HG02943 (cell line): ENCODE measurements at regions not wholly inside any gene's neighbourhood (a gene's known extent, or its start where the extent isn't known, plus 50 kb on each side); places are given as distances from the start of the nearest gene placed in this dataset.
"Not testable (repeated sequence)": the region's sequence is repeated elsewhere in the genome, so short reads cannot be mapped to it uniquely, and the experiment has no call there.

Source experiments
- ATAC-seq: cut with Tn5 transposase; IDR thresholded peaks from one replicate; pipeline ENCODE4 v1.9.1; 2021; ENCODE audit warnings: mild to moderate bottlenecking, low read depth, moderate library complexity; ENCODE audit not compliant: unreplicated experiment

GRCh38 chr1:157301477-157302198 lies 163.4 kb upstream of the ETV3 start:
- ATAC-seq = no peak

- not testable (repeated sequence) for ATAC-seq
Measured at GRCh38 chr1:157294387-157295145, 156.4 kb upstream of the ETV3 start.

GRCh38 chr1:157292809-157293564 lies 154.8 kb upstream of the ETV3 start:
- no peak for ATAC-seq

DNA sequence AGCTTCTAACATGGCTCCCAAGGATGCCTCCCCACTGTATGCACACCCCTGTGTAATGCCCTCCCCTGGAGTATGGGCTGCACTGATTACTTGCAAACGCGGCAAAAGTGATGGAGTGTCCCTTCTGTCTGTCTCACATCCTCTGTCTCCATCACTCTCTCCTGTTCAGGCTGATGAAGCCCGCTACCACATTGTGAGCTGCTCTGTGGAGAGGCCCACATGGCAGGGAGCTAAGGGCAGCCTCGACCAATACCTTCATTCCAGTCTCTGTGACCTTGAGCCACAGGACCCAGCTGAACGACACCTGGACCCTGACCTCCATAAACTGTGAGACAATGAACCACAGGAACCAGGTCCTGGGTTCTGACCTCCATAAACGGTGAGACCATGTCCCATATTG lies 154.1 kb upstream of the ETV3 start:
- no peak for ATAC-seq

DNA sequence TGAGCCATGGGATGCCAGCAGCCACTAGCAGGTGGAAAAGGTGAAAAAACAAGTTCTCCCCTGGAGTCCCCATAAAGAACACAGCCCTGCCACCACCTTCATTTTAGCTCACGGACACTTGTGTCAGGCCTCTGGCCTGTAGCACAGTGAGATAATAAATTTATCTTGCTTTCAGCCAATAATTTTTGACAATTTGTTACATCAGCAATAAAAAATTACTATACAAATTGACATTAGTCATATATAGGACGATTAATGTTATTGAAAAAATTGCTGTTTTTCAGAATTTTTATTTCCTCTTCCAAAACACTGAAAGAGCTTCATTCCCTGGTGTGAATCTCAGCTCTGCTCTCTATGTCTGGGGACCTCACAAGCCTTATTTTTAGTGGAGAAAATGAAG lies 152.9 kb upstream of the ETV3 start:
- no peak for ATAC-seq

DNA sequence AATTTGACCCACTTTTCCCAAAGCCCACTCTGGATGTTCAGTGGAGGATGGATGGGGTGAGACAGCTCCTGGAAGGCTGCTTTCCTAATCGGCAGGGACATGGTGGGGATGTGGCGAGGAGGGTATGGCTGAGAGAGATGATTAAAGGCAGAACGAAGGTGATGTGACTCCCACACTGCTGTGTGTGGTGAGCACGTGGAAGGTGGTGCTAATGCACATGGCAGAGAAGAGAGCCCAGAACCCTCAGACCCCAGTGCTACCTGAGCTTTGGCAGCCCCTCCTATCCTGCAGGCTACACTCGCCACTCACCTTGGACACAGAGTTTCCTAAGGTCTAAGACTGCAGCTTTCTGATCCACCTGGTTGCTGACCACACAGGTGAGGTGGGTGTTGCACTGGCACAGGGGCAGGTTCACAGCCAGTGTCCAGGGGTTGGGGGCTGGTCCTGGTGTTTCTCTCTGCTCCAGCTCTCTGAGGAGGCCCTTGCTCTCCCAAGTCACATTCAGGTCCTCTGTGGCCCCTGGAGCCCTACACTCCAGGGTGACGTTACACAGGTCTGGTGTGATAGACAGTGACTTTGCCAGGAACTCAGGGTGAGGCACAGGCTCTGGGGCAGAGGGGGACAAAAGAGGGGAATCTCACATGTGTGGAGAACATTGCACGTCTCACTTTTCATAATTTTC lies 151.4 kb upstream of the ETV3 start:
- no peak for ATAC-seq

- ATAC-seq = no peak
Measured at GRCh38 chr1:157288996-157289395, 150.8 kb upstream of the ETV3 start.

- ATAC-seq = no peak
Measured at GRCh38 chr1:157288492-157288891, 150.3 kb upstream of the ETV3 start.

DNA sequence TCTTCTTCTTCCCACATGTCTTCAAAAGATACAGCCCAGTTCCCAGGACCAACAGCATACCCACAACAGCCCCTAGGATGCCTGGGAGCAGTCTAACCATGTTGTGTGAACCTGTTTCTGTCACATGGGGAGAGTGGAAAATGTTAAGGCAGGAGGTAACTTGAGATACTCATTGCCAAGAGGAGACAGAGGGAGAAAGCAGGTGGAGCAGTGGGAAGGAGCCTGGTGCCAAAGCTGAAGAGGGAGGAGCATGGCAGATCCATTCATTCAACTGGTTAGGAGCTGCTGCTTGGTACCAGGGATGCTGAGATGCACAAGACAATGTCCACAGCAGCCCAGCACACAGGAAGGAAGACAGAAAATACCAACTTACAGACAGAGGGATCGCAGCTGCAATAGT lies 149.8 kb upstream of the ETV3 start:
- no peak for ATAC-seq

DNA sequence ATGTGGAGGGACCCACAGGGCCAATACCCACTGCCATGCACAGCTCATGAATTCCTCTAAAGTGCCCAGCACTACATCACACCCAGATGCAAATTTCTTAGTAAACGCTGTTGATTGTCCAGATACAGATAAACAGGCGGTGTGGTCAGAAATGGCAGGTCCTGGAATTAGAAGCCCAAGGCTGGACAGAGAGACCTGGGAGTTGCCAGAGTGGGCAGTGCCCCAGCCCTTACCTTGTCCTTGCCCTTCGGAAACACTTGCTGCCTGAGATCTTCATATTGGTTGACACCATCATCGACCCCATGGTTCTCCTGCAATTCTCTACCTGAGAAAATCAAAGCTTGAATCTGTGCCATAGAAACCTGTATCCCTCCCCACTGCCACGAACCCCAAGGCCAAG lies 149.3 kb upstream of the ETV3 start:
- ATAC-seq = no peak

DNA sequence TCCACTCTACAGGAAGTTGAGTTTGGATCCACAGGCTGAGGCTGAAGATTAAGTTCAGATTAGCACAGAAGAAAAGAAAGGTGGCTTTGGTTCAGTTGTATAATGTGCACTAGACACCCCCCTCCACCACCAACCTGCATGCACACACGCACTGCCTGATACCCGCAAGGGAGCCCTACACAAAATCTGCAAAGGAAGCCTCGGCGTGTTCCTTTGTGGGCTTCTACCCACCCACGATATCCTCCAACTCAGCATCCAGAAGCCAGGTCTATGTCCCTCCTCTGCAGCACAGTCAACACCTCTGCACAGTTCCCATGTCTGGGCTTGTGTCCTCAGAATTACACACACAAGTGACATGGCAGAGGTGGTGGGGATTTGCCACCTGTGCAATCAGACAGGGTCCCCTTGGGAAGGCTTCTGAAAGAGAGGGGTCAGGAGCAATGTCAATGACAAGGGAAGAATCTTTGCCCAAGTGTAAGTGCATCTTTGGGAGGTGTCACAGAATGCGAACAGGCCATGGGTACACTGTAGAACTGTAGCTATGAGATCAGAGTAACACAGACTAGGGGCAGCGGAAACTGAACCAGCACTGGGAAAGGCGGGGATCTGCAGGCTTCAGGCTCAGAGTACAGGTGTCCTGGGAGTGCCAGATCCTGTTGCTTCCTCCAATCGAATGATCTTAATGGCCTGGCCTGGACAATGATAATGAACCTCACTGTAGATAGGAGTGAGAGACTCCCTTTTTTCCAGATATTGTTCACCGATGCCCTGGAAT lies 148.6 kb upstream of the ETV3 start:
- ATAC-seq = no peak

GRCh38 chr1:157286096-157286495 lies 147.9 kb upstream of the ETV3 start:
- no peak for ATAC-seq

DNA sequence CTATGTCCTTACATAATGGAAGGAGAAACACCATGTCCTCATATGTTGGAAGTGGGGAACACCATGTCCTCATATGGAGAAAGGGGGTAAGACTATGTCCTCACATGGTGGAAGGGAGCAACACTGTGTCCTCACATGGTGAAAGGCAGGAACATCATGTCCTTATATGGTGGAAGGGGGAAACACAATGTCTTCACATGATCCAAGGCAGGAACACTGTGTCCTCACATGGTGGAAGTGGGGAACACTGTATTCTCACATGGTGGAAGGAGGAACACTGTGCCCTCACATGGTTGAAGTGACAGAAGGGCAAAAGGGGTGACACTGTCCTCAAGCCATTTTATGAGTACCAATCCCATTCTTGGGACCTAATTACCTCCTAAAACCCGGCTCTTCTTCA lies 146.3 kb upstream of the ETV3 start:
- ATAC-seq = no peak

GRCh38 chr1:157279802-157280140 lies 141.6 kb upstream of the ETV3 start:
- no peak for ATAC-seq

- no peak for ATAC-seq
Measured at GRCh38 chr1:157279138-157279801, 141.1 kb upstream of the ETV3 start.

DNA sequence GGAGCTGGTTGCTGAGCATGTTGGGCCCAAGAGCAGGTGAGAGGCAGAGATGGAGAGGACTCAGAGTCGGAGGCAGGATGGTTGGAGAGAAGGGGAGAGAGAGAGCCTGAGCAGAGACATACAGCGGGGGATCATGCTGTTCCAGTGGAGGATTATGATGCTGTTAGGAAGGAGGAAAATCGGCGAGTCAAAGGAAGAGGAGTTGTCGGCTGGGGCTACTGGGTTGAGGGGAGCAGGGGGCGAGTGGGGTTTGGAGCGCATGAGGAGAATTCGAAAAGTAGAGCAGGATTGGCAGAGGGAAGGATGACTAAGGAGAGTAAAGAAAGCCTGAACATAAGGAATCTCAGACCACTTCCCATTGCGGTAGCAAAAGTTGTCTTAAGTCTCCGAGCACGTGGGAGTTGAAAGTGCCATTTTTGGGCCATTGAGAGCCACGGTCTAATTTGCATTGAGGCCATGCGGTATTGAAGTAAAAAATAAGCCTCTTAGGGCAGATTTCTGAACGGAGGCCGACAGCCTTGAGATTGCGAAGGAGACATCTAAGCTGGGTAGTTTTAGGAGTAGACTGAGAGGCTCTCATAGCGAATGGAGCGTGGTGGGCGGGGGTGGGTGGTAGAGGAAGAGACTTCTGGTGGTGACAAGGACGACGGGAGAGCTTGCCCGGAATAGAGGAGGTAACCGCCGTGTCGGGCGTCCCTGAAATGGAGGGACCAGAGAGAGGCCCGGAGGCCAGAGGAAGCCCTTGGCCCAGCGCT lies 140.4 kb upstream of the ETV3 start:
- no peak for ATAC-seq

- no peak for ATAC-seq
Measured at GRCh38 chr1:157277913-157278312, 139.7 kb upstream of the ETV3 start.

- ATAC-seq = no peak
Measured at GRCh38 chr1:157277281-157277680, 139.1 kb upstream of the ETV3 start.
